ENCODE measurements at regions not wholly inside any gene's neighbourhood (a gene's known extent, or its start where the extent isn't known, plus 50 kb on each side); places are given as distances from the start of the nearest gene placed in this dataset.

GRCh38 chr18:41532344-41533086, 422.5 kb upstream of the PIK3C3 start:
- DNase-seq = no peak

GRCh38 chr18:41530970-41531369, 424.1 kb upstream of the PIK3C3 start:
- DNase-seq = no peak

- DNase-seq = no peak
Observed at GRCh38 chr18:41529093-41529492, 425.9 kb upstream of the PIK3C3 start.

GRCh38 chr18:41526054-41526453, 429.0 kb upstream of the PIK3C3 start:
- DNase-seq = no peak

- no peak for DNase-seq
Observed at GRCh38 chr18:41524674-41525470, 430.2 kb upstream of the PIK3C3 start.

- no peak for DNase-seq
Observed at GRCh38 chr18:41517142-41517541, 437.9 kb upstream of the PIK3C3 start.

GRCh38 chr18:41513438-41513837, 441.6 kb upstream of the PIK3C3 start:
- DNase-seq = no peak

- no peak for DNase-seq
Observed at GRCh38 chr18:41504316-41504715, 450.7 kb upstream of the PIK3C3 start.

GRCh38 chr18:41501848-41502247, 453.2 kb upstream of the PIK3C3 start:
- DNase-seq = no peak

- DNase-seq = no peak
Observed at GRCh38 chr18:41499345-41499744, 455.7 kb upstream of the PIK3C3 start.

GRCh38 chr18:41490861-41491260, 464.2 kb upstream of the PIK3C3 start:
- no peak for DNase-seq

- DNase-seq = no peak
Observed at GRCh38 chr18:41486575-41486974, 468.5 kb upstream of the PIK3C3 start.

- DNase-seq = no peak
Observed at GRCh38 chr18:41484069-41484468, 471.0 kb upstream of the PIK3C3 start.

- DNase-seq = no peak
Observed at GRCh38 chr18:41482501-41482900, 472.5 kb upstream of the PIK3C3 start.

- DNase-seq = no peak
Observed at GRCh38 chr18:41466436-41467160, 488.4 kb upstream of the PIK3C3 start.

GRCh38 chr18:41465386-41465785, 489.6 kb upstream of the PIK3C3 start:
- no peak for DNase-seq

- no peak for DNase-seq
Observed at GRCh38 chr18:41464278-41464677, 490.8 kb upstream of the PIK3C3 start.

- no peak for DNase-seq
Observed at GRCh38 chr18:41462946-41463345, 492.1 kb upstream of the PIK3C3 start.

- DNase-seq = no peak
Observed at GRCh38 chr18:41461114-41461513, 493.9 kb upstream of the PIK3C3 start.

- no peak for DNase-seq
Observed at GRCh38 chr18:41459656-41460055, 495.4 kb upstream of the PIK3C3 start.

GRCh38 chr18:41458376-41458775, 496.7 kb upstream of the PIK3C3 start:
- DNase-seq = no peak

GRCh38 chr18:41457765-41458326, 497.2 kb upstream of the PIK3C3 start:
- DNase-seq = no peak

- no peak for DNase-seq
Observed at GRCh38 chr18:41456831-41457230, 498.2 kb upstream of the PIK3C3 start.
